HL-60 (cell line): ENCODE measurements at regions not wholly inside any gene's neighbourhood (a gene's known extent, or its start where the extent isn't known, plus 50 kb on each side); places are given as distances from the start of the nearest gene placed in this dataset.
"Not testable (repeated sequence)": the region's sequence is repeated elsewhere in the genome, so short reads cannot be mapped to it uniquely, and the experiment has no call there.

ENCODE experiments used
- DNase-seq, 2 experiments: peaks; one replicate each; pipeline ENCODE4 v3.0.0-alpha.2; 2010 to 2020; ENCODE audit warnings: low read depth in 1 of 2, low spot score in 1 of 2
- H3K27ac ChIP-seq: fragments of 250-450 bp; sonication (Bioruptor Pico); replicated peaks from 2 replicates; pipeline ENCODE4 v1.5.1; 2020; ENCODE audit warnings: mild to moderate bottlenecking, moderate library complexity
- H3K27me3 ChIP-seq: fragments of 250-450 bp; sonication (Bioruptor Pico); 2 replicates; pipeline ENCODE4 v1.5.1; 2021; ENCODE audit warnings: mild to moderate bottlenecking, moderate library complexity; ENCODE audit not compliant: insufficient read depth, poor library complexity, severe bottlenecking
- H3K4me3 ChIP-seq: replicated peaks from 2 replicates; pipeline ENCODE4 v1.5.1; 2011; ENCODE audit warnings: mild to moderate bottlenecking, control low read depth, low read length; ENCODE audit not compliant: insufficient read depth
- GABPA ChIP-seq: IDR thresholded peaks from 2 replicates; pipeline ENCODE4 v1.6.1; 2012; ENCODE audit warnings: low read depth
- POLR2AphosphoS5 ChIP-seq: IDR thresholded peaks from 2 replicates; pipeline ENCODE4 v1.6.1; 2012; ENCODE audit warnings: low read depth
- REST ChIP-seq: IDR thresholded peaks from 2 replicates; pipeline ENCODE4 v1.6.1; 2012; ENCODE audit warnings: low read depth; ENCODE audit not compliant: insufficient replicate concordance
- SPI1 ChIP-seq: IDR thresholded peaks from 2 replicates; pipeline ENCODE4 v1.6.1; 2012; ENCODE audit warnings: low read depth, mild to moderate bottlenecking, borderline replicate concordance
- TF ChIP-seq, protein P1 (sequence below): IDR thresholded peaks from one replicate; pipeline ENCODE4 v1.5.1; 2011; ENCODE audit warnings: low read length, control low read depth, inconsistent platforms; ENCODE audit not compliant: insufficient read depth

DNA sequence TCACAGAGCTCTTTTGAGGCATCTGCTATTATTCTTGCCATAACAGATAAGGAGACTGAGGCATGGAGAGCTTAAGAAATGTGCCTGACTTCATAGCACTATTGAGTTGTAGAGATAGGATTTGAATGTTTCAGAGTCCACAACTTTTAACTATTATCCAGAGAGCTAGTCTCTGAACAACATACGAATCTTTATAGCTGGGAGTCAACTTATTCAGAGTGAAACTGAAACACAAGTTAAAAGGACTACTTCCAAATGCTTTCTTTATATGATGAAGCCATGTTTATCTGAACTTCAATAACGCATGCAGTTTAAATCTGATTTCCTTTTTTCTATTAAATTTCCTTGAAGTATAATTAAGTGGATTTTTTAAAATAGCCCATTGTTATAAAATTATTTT lies 268.8 kb downstream of the IKZF2 start:
- TF ChIP-seq GABPA (no peak), SPI1 (no peak), POLR2AphosphoS5 (no peak), REST (no peak)
- TF ChIP-seq, protein P1, sequence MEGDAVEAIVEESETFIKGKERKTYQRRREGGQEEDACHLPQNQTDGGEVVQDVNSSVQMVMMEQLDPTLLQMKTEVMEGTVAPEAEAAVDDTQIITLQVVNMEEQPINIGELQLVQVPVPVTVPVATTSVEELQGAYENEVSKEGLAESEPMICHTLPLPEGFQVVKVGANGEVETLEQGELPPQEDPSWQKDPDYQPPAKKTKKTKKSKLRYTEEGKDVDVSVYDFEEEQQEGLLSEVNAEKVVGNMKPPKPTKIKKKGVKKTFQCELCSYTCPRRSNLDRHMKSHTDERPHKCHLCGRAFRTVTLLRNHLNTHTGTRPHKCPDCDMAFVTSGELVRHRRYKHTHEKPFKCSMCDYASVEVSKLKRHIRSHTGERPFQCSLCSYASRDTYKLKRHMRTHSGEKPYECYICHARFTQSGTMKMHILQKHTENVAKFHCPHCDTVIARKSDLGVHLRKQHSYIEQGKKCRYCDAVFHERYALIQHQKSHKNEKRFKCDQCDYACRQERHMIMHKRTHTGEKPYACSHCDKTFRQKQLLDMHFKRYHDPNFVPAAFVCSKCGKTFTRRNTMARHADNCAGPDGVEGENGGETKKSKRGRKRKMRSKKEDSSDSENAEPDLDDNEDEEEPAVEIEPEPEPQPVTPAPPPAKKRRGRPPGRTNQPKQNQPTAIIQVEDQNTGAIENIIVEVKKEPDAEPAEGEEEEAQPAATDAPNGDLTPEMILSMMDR: no peak
- DNase-seq: no peak
- no peak overlapping the region for H3K4me3 ChIP-seq
- H3K27ac ChIP-seq: no peak overlapping the region
- H3K27me3 ChIP-seq: no peaks in the 10 kb centered on the region

DNA sequence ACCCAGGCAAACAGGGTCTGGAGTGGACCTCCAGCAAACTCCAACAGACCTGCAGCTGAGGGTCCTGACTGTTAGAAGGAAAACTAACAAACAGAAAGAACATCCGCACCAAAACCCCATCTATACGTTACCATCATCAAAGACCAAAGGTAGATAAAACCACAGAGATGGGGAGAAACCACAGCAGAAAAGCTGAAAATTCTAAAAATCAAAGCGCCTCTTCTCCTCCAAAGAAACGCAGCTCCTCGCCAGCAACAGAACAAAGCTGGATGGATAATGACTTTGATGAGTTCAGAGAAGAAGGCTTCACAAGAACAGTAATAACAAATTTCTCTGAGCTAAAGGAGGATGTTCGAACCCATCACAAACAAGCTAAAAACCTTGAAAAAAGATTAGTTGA lies 274.9 kb downstream of the IKZF2 start:
- H3K27me3 ChIP-seq, H3K4me3 ChIP-seq, H3K27ac ChIP-seq, DNase-seq: not testable (repeated sequence)

- not testable (repeated sequence) for H3K4me3 ChIP-seq, H3K27ac ChIP-seq, DNase-seq, H3K27me3 ChIP-seq
These were observed 275.5 kb downstream of the IKZF2 start for GRCh38 chr2:212875950-212876349.

GRCh38 chr2:212873256-212873655 lies 278.2 kb downstream of the IKZF2 start:
- H3K27me3 ChIP-seq: no peaks in the 10 kb centered on the region
- TF ChIP-seq SPI1 (no peak), POLR2AphosphoS5 (no peak), REST (no peak), GABPA (no peak)
- TF ChIP-seq, protein P1: no peak
- H3K4me3 ChIP-seq: no peak overlapping the region
- DNase-seq: no peak
- H3K27ac ChIP-seq: no peak overlapping the region

GRCh38 chr2:212871597-212871996 lies 279.8 kb downstream of the IKZF2 start:
- no peak for DNase-seq
- TF ChIP-seq GABPA (no peak), REST (no peak), POLR2AphosphoS5 (no peak), SPI1 (no peak)
- TF ChIP-seq, protein P1: no peak
- Histone ChIP-seq H3K27me3 (no peaks in the 10 kb centered on the region), H3K27ac (no peak overlapping the region), H3K4me3 (no peak overlapping the region)
